ENCODE measurements at regions not wholly inside any gene's neighbourhood (a gene's known extent, or its start where the extent isn't known, plus 50 kb on each side); places are given as distances from the start of the nearest gene placed in this dataset.

- TF ChIP-seq CTCF (conservative IDR thresholded peaks at IDR 0.05; ENCODE audit: low read length) (no peak), EZH2phosphoT487 (IDR thresholded peaks at IDR 0.05; ENCODE audit: borderline replicate concordance, low read depth, low read length) (no peak)
These were observed 83.2 kb upstream of the ST3GAL6 start for GRCh38 chr3:98679986-98680385.

Measured in OCI-LY7 (cell line).